Esophagus muscularis mucosa (tissue), 4 donors: ENCODE measurements at regions not wholly inside any gene's neighbourhood (a gene's known extent, or its start where the extent isn't known, plus 50 kb on each side); places are given as distances from the start of the nearest gene placed in this dataset.

Source experiments
- DNase-seq: peaks from one replicate; pipeline ENCODE4 v3.0.0-alpha.2; 2017; ENCODE audit errors: extremely low spot score
- H3K27ac ChIP-seq, 4 donors: fragments of 200-600 bp; sonication (generic); replicated peaks in 1 of 4; 1 replicate in 3 of 4; 2 replicates in 1 of 4; pipeline ENCODE4 v1.5.1; 2016 to 2019; ENCODE audit warnings: mild to moderate bottlenecking in 1 of 4
- H3K27me3 ChIP-seq, 4 donors: fragments of 200-600 bp; sonication (generic); one replicate each; pipeline versions ENCODE4 v1.5.1 to v1.6.0; 2016 to 2019
- H3K36me3 ChIP-seq, 4 donors: fragments of 200-600 bp; sonication (generic); one replicate each; pipeline ENCODE4 v1.5.1; 2016 to 2019
- H3K4me1 ChIP-seq, 4 donors: fragments of 200-600 bp; sonication (generic); one replicate each; pipeline ENCODE4 v1.5.1; 2016 to 2019
- H3K4me3 ChIP-seq, 4 donors: fragments of 200-600 bp; sonication (generic); 1 replicate in 2 of 4; 2 replicates in 2 of 4; pipeline ENCODE4 v1.5.1; 2016 to 2019; ENCODE audit warnings: mild to moderate bottlenecking in 4 of 4, moderate library complexity in 1 of 4
- H3K9me3 ChIP-seq, 4 donors: fragments of 200-600 bp; sonication (generic); 1 replicate in 3 of 4; 2 replicates in 1 of 4; pipeline ENCODE4 v1.5.1; 2016 to 2019
- CTCF ChIP-seq, 3 experiments: fragments of 200-600 bp in 2 of 3; fragments of 450-650 bp in 1 of 3; sonication (generic) in 2 of 3; IDR thresholded peaks; one replicate each; pipeline ENCODE4 v1.5.1; 2017 to 2019; ENCODE audit warnings: antibody characterized with exemption in 3 of 3, mild to moderate bottlenecking in 2 of 3, moderate library complexity in 1 of 3
- EP300 ChIP-seq: sonication (generic); formaldehyde crosslinking; IDR thresholded peaks from one replicate; pipeline ENCODE4 v1.6.1; 2017; ENCODE audit warnings: antibody characterized with exemption
- POLR2A ChIP-seq: fragments of 450-650 bp; IDR thresholded peaks from one replicate; pipeline ENCODE4 v1.6.1; 2017; ENCODE audit warnings: antibody characterized with exemption, moderate library complexity, mild to moderate bottlenecking, low read depth
- POLR2AphosphoS5 ChIP-seq, 2 donors: sonication (generic); formaldehyde crosslinking; IDR thresholded peaks; one replicate each; pipeline ENCODE4 v1.6.1; 2017; ENCODE audit warnings: antibody characterized with exemption in 2 of 2
- WGBS: methylation state at CpG from one replicate; pipeline ENCODE4 v1.1.5; 2018; 5-methylcytosine and 5-hydroxymethylcytosine counted together
- intact Hi-C: fragments of 100-400 bp; cut with DNase I; formaldehyde crosslinking; loops from one replicate; pipeline ENCODE4 v1.15.1; 2023

GRCh38 chr10:78143576-78143975, 109.9 kb downstream of the RPS24 start:
- intact Hi-C loops: no loop called here
- no peaks in the 10 kb centered on the region for H3K9me3 ChIP-seq
- TF ChIP-seq POLR2A: no peak
- TF ChIP-seq CTCF (IDR thresholded peaks at IDR 0.05): no peak
- TF ChIP-seq POLR2AphosphoS5 (IDR thresholded peaks at IDR 0.05): no peak
- TF ChIP-seq EP300: no peak
- no peak overlapping the region for H3K27ac ChIP-seq
- no peaks in the 10 kb centered on the region for H3K4me1 ChIP-seq
- no peak for DNase-seq
- H3K4me3 ChIP-seq: no peak overlapping the region
- no peaks in the 10 kb centered on the region for H3K27me3 ChIP-seq
- 100% methylated on average over 3 of the region's 3 CpGs for WGBS
- no peaks in the 10 kb centered on the region for H3K36me3 ChIP-seq

GRCh38 chr10:78146200-78146599, 112.5 kb downstream of the RPS24 start:
- H3K36me3 ChIP-seq: no peaks in the 10 kb centered on the region
- H3K9me3 ChIP-seq: no peaks in the 10 kb centered on the region
- H3K4me3 ChIP-seq: no peak overlapping the region
- DNase-seq: no peak
- 50% methylated on average over 2 of the region's 2 CpGs for WGBS
- TF ChIP-seq POLR2AphosphoS5 (IDR thresholded peaks at IDR 0.05) (no peak), POLR2A (no peak), EP300 (no peak), CTCF (IDR thresholded peaks at IDR 0.05) (no peak)
- H3K27me3 ChIP-seq: no peaks in the 10 kb centered on the region
- intact Hi-C loops: no loop called here
- peaks cover 0 to 4% (median 0%) of the 10 kb centered on the region in 4 donors for H3K4me1 ChIP-seq
- H3K27ac ChIP-seq: no peak overlapping the region

- no peaks in the 10 kb centered on the region for H3K36me3 ChIP-seq
These were observed 113.5 kb downstream of the RPS24 start for GRCh38 chr10:78147202-78147601.

GRCh38 chr10:78148216-78148960, 114.7 kb downstream of the RPS24 start:
- Histone ChIP-seq H3K9me3 (no peaks in the 10 kb centered on the region), H3K4me1 (peaks cover 0 to 4% (median 0%) of the 10 kb centered on the region in 4 donors), H3K27ac (no peak overlapping the region), H3K27me3 (no peaks in the 10 kb centered on the region), H3K36me3 (no peaks in the 10 kb centered on the region), H3K4me3 (no peak overlapping the region)
- intact Hi-C loops: no loop called here
- TF ChIP-seq CTCF (IDR thresholded peaks at IDR 0.05): no peak
- TF ChIP-seq EP300: no peak
- no peak for TF ChIP-seq POLR2A
- TF ChIP-seq POLR2AphosphoS5 (IDR thresholded peaks at IDR 0.05): no peak
- no peak for DNase-seq
- 71% methylated on average over 7 of the region's 7 CpGs for WGBS

More at GRCh38 chr10:78147202-78147601, 113.5 kb downstream of the RPS24 start:
- H3K4me1 ChIP-seq: peaks cover 0 to 4% (median 0%) of the 10 kb centered on the region in 4 donors
- H3K9me3 ChIP-seq: no peaks in the 10 kb centered on the region
- H3K4me3 ChIP-seq: no peak overlapping the region
- TF ChIP-seq POLR2AphosphoS5 (IDR thresholded peaks at IDR 0.05) (no peak), EP300 (no peak), CTCF (IDR thresholded peaks at IDR 0.05) (no peak), POLR2A (no peak)
- H3K27ac ChIP-seq: no peak overlapping the region
- intact Hi-C loops: no loop called here
- DNase-seq: no peak
- H3K27me3 ChIP-seq: no peaks in the 10 kb centered on the region
